AG04450 (cell line): ENCODE measurements at regions not wholly inside any gene's neighbourhood (a gene's known extent, or its start where the extent isn't known, plus 50 kb on each side); places are given as distances from the start of the nearest gene placed in this dataset. TPM values are rescaled to one million over a fixed set of nuclear protein-coding genes. Genes with fewer than 3 reads are reported as not detected.

Experiments used
- CTCF ChIA-PET: fragments of 300-600, 350-600 bp; formaldehyde crosslinking; extraction: SDS; loops from one replicate; lab custom pipeline; 2022; ENCODE audit warnings: antibody characterized with exemption, inconsistent platforms; lab: Charles Lee
- POLR2A ChIA-PET: fragments of 350-600 bp; formaldehyde crosslinking; extraction: SDS; loops from one replicate; lab custom pipeline; 2021; ENCODE audit warnings: antibody characterized with exemption, inconsistent platforms; lab: Yijun Ruan, JAX
- DNase-seq: peaks from one replicate; pipeline ENCODE4 v3.0.0-alpha.2; 2011; ENCODE audit warnings: low read depth, low spot score
- H3K27ac ChIP-seq: one replicate; pipeline ENCODE4 v1.5.1; 2012; ENCODE audit warnings: low read depth, low read length, control low read depth
- H3K27me3 ChIP-seq: one replicate; pipeline ENCODE4 v1.6.0; 2012; ENCODE audit warnings: low read length; ENCODE audit not compliant: control insufficient read depth, insufficient read depth
- H3K4me3 ChIP-seq: 2 replicates; pipeline ENCODE4 v1.5.1; 2011; ENCODE audit warnings: mild to moderate bottlenecking, low read depth, low read length, control low read depth
- H3K9me3 ChIP-seq: 2 replicates; pipeline ENCODE4 v1.5.1; 2012; ENCODE audit warnings: low read length; ENCODE audit not compliant: control insufficient read depth, insufficient read depth
- CTCF ChIP-seq: IDR thresholded peaks from 2 replicates; pipeline ENCODE4 v1.5.1; 2011; ENCODE audit warnings: low read depth, low read length, control low read depth, inconsistent platforms
- small RNA-seq: library from RNA; depleted of rRNA; stranded (forward); fragments of <200 nt; gene quantifications from one replicate; pipeline ENCODE3, GENCODE V24; 2012; ENCODE audit warnings: low read depth; ENCODE audit not compliant: insufficient read length

GRCh38 chr1:223048026-223048425 is 95.0 kb downstream of the TLR5 start:
- Histone ChIP-seq H3K4me3 (no peak overlapping the region), H3K27me3 (peaks cover 5% of the 10 kb centered on the region), H3K9me3 (no peaks in the 10 kb centered on the region; the same call in 1 of the 2 replicates), H3K27ac (no peak overlapping the region)
- TF ChIP-seq CTCF, result no peak
- no peak for DNase-seq
- CTCF ChIA-PET, result no interaction called here
- POLR2A ChIA-PET, result no interaction called here

- Histone ChIP-seq H3K4me3 (no peak overlapping the region), H3K9me3 (no peaks in the 10 kb centered on the region; the same call in 1 of the 2 replicates), H3K27me3 (peaks cover 18% of the 10 kb centered on the region), H3K27ac (no peak overlapping the region)
- DNase-seq, result no peak
- ChIA-PET POLR2A (no interaction called here), CTCF (no interaction called here)
- no peak for TF ChIP-seq CTCF
Observed at GRCh38 chr1:223052462-223052861, 90.6 kb downstream of the TLR5 start.

GRCh38 chr1:223052931-223053330 is 90.1 kb downstream of the TLR5 start:
- POLR2A ChIA-PET, result no interaction called here
- DNase-seq, result no peak
- Histone ChIP-seq H3K9me3 (no peaks in the 10 kb centered on the region; the same call in 1 of the 2 replicates), H3K27me3 (peaks cover 16% of the 10 kb centered on the region), H3K27ac (no peak overlapping the region), H3K4me3 (no peak overlapping the region)
- CTCF ChIA-PET, result no interaction called here
- no peak for TF ChIP-seq CTCF

GRCh38 chr1:223056802-223057201 is 86.2 kb downstream of the TLR5 start:
- ChIA-PET POLR2A (no interaction called here), CTCF (no interaction called here)
- TF ChIP-seq CTCF, result no peak
- Histone ChIP-seq H3K27ac (no peak overlapping the region), H3K4me3 (no peak overlapping the region), H3K27me3 (peaks cover 15% of the 10 kb centered on the region), H3K9me3 (no peaks in the 10 kb centered on the region)
- no peak for DNase-seq

- POLR2A ChIA-PET, result no interaction called here
- CTCF ChIA-PET, result no interaction called here
Observed at GRCh38 chr1:223057569-223058093, 85.4 kb downstream of the TLR5 start.

More at GRCh38 chr1:223057569-223058093, 85.4 kb downstream of the TLR5 start:
- peaks cover 15% of the 10 kb centered on the region for H3K27me3 ChIP-seq
- H3K4me3 ChIP-seq, result no peak overlapping the region
- no peak for DNase-seq
- H3K9me3 ChIP-seq, result no peaks in the 10 kb centered on the region
- H3K27ac ChIP-seq, result no peak overlapping the region
- TF ChIP-seq CTCF, result no peak

Small RNAs in the stretch of these regions (small RNA-seq; reads per million reads assigned to genes)
- gene NDUFB1P2, result not detected
